Osteocyte (in vitro differentiated cells): ENCODE measurements at regions not wholly inside any gene's neighbourhood (a gene's known extent, or its start where the extent isn't known, plus 50 kb on each side); places are given as distances from the start of the nearest gene placed in this dataset.

Experiments
- DNase-seq: peaks from one replicate; pipeline ENCODE4 v3.0.0; 2021; ENCODE audit warnings: mixed read lengths; ENCODE audit not compliant: unreplicated experiment; ENCODE audit errors: extremely low spot score
- H3K27ac Mint-ChIP-seq: one replicate; pipeline ENCODE4 v1.8.0; 2021; ENCODE audit warnings: mild to moderate bottlenecking, mixed read lengths; ENCODE audit not compliant: unreplicated experiment
- H3K27me3 Mint-ChIP-seq: one replicate; pipeline ENCODE4 v1.8.0; 2021; ENCODE audit warnings: mixed read lengths; ENCODE audit not compliant: unreplicated experiment
- H3K36me3 Mint-ChIP-seq: one replicate; pipeline ENCODE4 v1.8.0; 2021; ENCODE audit warnings: mixed read lengths; ENCODE audit not compliant: unreplicated experiment
- H3K4me1 Mint-ChIP-seq: one replicate; pipeline ENCODE4 v1.8.0; 2021; ENCODE audit warnings: mixed read lengths; ENCODE audit not compliant: unreplicated experiment
- H3K4me3 Mint-ChIP-seq: one replicate; pipeline ENCODE4 v1.8.0; 2021; ENCODE audit warnings: mild to moderate bottlenecking, moderate library complexity, mixed read lengths; ENCODE audit not compliant: unreplicated experiment
- H3K9me3 Mint-ChIP-seq: one replicate; pipeline ENCODE4 v1.8.0; 2021; ENCODE audit warnings: mixed read lengths; ENCODE audit not compliant: unreplicated experiment
- TF ChIP-seq, protein P1 (sequence below): fragments of 200-600 bp; sonication (generic); IDR thresholded peaks from 2 replicates; pipeline ENCODE4 v1.5.0; 2021; ENCODE audit warnings: antibody characterized with exemption, mild to moderate bottlenecking, moderate library complexity

DNA sequence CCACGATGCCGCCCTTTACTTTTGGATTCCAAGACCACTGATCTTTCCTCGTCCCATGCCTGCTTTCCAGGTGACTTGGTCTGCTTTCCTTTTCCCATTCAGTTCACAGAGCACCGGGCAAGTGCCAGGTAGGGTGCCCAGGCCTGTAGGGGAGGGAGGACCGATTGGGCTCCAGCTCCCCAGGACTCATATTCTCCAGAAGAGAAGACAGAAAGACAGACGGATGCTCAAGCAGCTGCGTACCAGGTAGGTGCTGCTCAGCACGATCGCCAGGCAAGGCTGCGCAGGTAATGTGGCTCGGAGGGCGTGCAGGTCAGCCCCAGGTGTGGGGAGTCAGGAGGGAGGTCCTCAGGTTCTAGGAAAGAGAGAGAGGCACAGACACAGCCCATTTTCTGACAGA, 67.5 kb upstream of the ZNF423 start:
- H3K27me3 Mint-ChIP-seq: peaks cover 43% of the 10 kb centered on the region
- H3K4me3 Mint-ChIP-seq: no peak overlapping the region

DNA sequence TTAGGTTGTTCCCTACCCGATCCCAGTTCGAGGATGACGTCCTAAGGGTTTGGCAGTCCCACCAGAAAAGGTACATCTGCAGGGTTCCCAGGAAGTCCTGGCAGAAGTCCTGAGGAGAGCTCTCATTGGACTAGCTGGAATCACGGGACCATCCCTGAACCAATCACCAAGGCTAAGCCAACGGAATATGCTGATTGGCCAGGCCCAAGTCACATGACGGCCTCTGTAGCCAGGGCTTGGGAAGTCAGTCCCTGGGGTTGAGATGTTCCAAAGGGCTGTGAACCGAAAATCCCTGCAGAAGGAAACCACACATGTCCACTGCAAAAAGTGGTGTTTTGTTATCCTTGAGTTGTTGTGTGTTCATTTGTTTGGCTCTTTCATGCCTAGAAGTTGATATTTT, 68.2 kb upstream of the ZNF423 start:
- Mint-ChIP-seq H3K9me3 (no peaks in the 10 kb centered on the region), H3K4me3 (no peak overlapping the region), H3K36me3 (no peaks in the 10 kb centered on the region), H3K4me1 (peaks cover 3% of the 10 kb centered on the region), H3K27ac (no peak overlapping the region), H3K27me3 (peaks cover 44% of the 10 kb centered on the region)
- DNase-seq: no peak
- TF ChIP-seq, protein P1, sequence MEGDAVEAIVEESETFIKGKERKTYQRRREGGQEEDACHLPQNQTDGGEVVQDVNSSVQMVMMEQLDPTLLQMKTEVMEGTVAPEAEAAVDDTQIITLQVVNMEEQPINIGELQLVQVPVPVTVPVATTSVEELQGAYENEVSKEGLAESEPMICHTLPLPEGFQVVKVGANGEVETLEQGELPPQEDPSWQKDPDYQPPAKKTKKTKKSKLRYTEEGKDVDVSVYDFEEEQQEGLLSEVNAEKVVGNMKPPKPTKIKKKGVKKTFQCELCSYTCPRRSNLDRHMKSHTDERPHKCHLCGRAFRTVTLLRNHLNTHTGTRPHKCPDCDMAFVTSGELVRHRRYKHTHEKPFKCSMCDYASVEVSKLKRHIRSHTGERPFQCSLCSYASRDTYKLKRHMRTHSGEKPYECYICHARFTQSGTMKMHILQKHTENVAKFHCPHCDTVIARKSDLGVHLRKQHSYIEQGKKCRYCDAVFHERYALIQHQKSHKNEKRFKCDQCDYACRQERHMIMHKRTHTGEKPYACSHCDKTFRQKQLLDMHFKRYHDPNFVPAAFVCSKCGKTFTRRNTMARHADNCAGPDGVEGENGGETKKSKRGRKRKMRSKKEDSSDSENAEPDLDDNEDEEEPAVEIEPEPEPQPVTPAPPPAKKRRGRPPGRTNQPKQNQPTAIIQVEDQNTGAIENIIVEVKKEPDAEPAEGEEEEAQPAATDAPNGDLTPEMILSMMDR: no peak

More for the DNA sequence above, 67.5 kb upstream of the ZNF423 start:
- DNase-seq: no peak
- no peaks in the 10 kb centered on the region for H3K9me3 Mint-ChIP-seq
- no peak overlapping the region for H3K27ac Mint-ChIP-seq
- TF ChIP-seq, protein P1: no peak
- peaks cover 3% of the 10 kb centered on the region for H3K4me1 Mint-ChIP-seq
- H3K36me3 Mint-ChIP-seq: no peaks in the 10 kb centered on the region

DNA sequence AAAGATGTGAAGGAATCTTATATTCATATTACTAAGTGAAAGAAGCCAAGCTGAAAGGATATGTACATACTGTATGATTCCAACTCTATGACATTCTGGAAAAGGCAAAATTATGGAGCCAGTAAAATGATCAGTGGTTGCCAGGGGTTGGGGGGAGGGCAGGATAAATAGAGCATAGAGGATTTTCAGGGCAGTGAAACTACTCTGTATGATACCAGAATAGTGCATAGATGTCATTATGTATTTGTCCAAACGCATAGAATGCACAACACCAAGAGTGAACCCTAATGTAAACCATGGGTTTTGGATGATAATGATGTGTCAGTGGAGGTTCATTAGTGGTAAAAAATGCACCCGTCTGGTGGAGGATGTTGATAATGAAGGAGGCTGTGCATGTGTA, 71.0 kb upstream of the ZNF423 start:
- no peak for DNase-seq
- Mint-ChIP-seq H3K4me3 (no peak overlapping the region), H3K4me1 (peaks cover 15% of the 10 kb centered on the region), H3K27me3 (peaks cover 44% of the 10 kb centered on the region), H3K9me3 (no peaks in the 10 kb centered on the region), H3K27ac (no peak overlapping the region), H3K36me3 (no peaks in the 10 kb centered on the region)
- TF ChIP-seq, protein P1: no peak

DNA sequence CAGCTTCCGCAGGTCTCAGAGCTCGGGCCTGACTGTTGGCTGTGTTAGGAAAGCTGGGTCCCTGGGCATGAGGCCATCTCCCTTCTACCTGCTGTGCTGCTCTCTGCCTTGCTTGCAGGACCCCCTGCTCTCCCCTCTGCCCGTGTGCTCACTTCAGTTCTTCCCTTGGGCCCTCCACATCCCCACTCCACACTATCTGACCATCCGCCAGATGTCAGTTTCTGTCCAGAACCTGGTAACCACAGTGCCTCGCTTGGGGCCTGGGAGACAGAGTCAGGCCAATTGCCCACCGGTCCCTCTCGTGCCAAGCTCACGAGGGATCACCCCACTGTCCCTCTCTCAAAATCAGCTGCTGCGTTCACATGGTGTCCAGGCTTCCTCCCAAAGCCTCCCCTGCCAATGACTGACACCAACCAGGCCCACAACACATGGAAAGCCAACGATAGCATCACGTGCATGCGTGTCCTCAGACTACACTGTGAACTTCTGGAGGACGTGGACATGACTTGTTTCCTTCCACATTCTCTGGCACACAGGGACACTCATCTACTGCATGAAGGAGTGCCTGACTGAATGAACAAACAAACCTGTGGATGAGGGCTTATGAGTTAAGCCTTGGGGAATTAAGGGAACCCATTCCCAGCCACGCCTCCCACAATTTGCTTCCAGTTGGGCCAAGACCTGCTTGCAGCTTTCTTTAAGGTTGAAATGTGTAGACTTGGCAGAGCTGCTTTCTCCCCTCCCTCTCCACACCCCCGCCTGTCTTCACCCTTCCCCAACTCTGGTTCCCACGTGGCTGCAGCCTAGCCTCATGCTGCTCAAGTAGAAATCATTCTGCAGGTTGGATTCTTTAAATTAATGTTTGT, 72.5 kb upstream of the ZNF423 start:
- DNase-seq: no peak
- TF ChIP-seq, protein P1: no peak
- no peak overlapping the region for H3K4me3 Mint-ChIP-seq
- no peaks in the 10 kb centered on the region for H3K36me3 Mint-ChIP-seq
- H3K9me3 Mint-ChIP-seq: no peaks in the 10 kb centered on the region
- peaks cover 29% of the 10 kb centered on the region for H3K4me1 Mint-ChIP-seq
- H3K27me3 Mint-ChIP-seq: peaks cover 32% of the 10 kb centered on the region
- H3K27ac Mint-ChIP-seq: no peak overlapping the region

DNA sequence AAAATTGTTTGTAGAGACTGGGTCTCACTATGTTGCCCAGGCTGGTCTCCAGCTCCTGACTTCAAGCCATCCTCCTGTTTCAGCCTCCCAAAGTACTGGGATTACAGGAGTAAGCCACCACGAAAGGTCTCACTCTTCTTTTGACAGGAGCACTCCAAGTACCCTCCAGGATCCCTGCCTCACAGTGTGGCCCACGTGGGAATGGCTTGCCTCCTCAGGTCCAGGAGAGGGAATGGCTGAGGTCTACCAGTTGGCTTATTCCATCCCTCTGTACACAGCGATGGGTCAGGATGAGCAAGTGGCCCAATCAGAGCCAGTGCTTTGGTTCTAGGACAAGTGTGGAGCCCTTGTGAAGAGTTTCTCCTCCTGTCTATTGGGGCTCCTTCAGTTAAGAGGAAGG, 73.7 kb upstream of the ZNF423 start:
- Mint-ChIP-seq H3K27ac (no peak overlapping the region), H3K4me3 (no peak overlapping the region), H3K36me3 (no peaks in the 10 kb centered on the region), H3K4me1 (peaks cover 34% of the 10 kb centered on the region), H3K27me3 (peaks cover 21% of the 10 kb centered on the region), H3K9me3 (no peaks in the 10 kb centered on the region)
- no peak for DNase-seq
- TF ChIP-seq, protein P1: no peak
